IPS DF 6.9 (cell line): ENCODE measurements at regions not wholly inside any gene's neighbourhood (a gene's known extent, or its start where the extent isn't known, plus 50 kb on each side); places are given as distances from the start of the nearest gene placed in this dataset.
"Not testable (repeated sequence)": the region's sequence is repeated elsewhere in the genome, so short reads cannot be mapped to it uniquely, and the experiment has no call there.

Experiments
- DNase-seq: peaks from one replicate; pipeline ENCODE4 v3.0.0-alpha.2; 2013; ENCODE audit warnings: low read depth, low spot score
- H3K27ac ChIP-seq: one replicate; pipeline ENCODE4 v1.5.1; 2013; ENCODE audit warnings: low read length, control low read depth
- H3K27me3 ChIP-seq: 2 replicates; pipeline ENCODE4 v1.6.1; 2013; ENCODE audit warnings: mild to moderate bottlenecking, low read length; ENCODE audit not compliant: control insufficient read depth, insufficient read depth
- H3K36me3 ChIP-seq: 2 replicates; pipeline ENCODE4 v1.6.1; 2013; ENCODE audit warnings: low read length; ENCODE audit not compliant: control insufficient read depth, insufficient read depth
- H3K4me1 ChIP-seq: 2 replicates; pipeline ENCODE4 v1.6.1; 2013; ENCODE audit warnings: low read length; ENCODE audit not compliant: control insufficient read depth, insufficient read depth
- H3K4me3 ChIP-seq: 2 replicates; pipeline ENCODE4 v1.5.1; 2013; ENCODE audit warnings: mild to moderate bottlenecking, low read length
- H3K9me3 ChIP-seq: 2 replicates; pipeline ENCODE4 v1.6.1; 2013; ENCODE audit warnings: low read length, inconsistent platforms; ENCODE audit not compliant: control insufficient read depth, insufficient read depth
- whole genome bisulfite sequencing: extraction: QIAGEN DNeasy Blood & Tissue Kit; methylation state at CpG from one replicate; pipeline ENCODE4 v1.1.7; 2013; ENCODE audit warnings: mixed read lengths, missing lambda C conversion rate; ENCODE audit not compliant: insufficient read length, insufficient coverage; 5-methylcytosine and 5-hydroxymethylcytosine counted together

- H3K4me1 ChIP-seq, result no peaks in the 10 kb centered on the region
- H3K4me3 ChIP-seq, result no peak overlapping the region
- H3K36me3 ChIP-seq, result no peaks in the 10 kb centered on the region
- H3K27ac ChIP-seq, result no peak overlapping the region
- no peaks in the 10 kb centered on the region for H3K27me3 ChIP-seq
- H3K9me3 ChIP-seq, result no peaks in the 10 kb centered on the region
- no peak for DNase-seq
- WGBS, result no CpG with 5 or more reads among the region's 6 CpGs
Observed at GRCh38 chr3:145457825-145458552, 703.0 kb downstream of the PLOD2 start.

DNA sequence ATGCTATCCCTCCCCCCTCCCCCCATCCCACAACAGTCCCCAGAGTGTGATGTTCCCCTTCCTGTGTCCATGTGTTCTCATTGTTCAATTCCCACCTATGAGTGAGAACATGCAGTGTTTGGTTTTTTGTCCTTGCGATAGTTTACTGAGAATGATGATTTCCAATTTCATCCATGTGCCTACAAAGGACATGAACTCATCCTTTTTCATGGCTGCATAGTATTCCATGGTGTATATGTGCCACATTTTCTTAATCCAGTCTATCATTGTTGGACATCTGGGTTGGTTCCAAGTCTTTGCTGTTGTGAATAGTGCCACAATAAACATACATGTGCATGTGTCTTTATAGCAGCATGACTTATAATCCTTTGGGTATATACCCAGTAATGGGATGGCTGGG is 701.3 kb downstream of the PLOD2 start:
- not testable (repeated sequence) for H3K4me1 ChIP-seq, DNase-seq, H3K27me3 ChIP-seq, H3K4me3 ChIP-seq, H3K36me3 ChIP-seq, H3K9me3 ChIP-seq, H3K27ac ChIP-seq
- no CpG with 5 or more reads among the region's 1 CpG for WGBS

DNA sequence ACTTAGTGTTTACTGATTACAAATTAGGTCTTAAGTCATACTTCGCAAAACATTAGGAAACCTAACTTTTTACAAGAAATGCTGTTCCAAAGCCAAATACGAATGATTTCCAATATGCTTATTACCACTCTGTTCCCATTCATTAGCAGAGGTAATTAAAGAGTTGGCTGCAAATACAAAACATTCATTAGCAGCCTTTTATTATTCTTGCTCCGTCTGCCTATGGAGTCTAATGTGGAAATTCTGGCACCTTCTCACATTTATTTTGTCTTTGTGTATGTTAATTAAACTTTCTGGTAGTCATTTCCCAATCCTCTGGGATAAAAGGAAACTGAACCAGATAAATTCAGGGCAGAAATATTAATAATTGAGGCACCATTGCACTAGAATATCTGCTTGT is 689.0 kb downstream of the PLOD2 start:
- no peaks in the 10 kb centered on the region for H3K27me3 ChIP-seq
- no peaks in the 10 kb centered on the region for H3K36me3 ChIP-seq
- DNase-seq, result no peak
- no CpG with 5 or more reads among the region's 3 CpGs for WGBS
- no peak overlapping the region for H3K27ac ChIP-seq
- no peak overlapping the region for H3K4me3 ChIP-seq
- no peaks in the 10 kb centered on the region for H3K9me3 ChIP-seq
- H3K4me1 ChIP-seq, result no peaks in the 10 kb centered on the region

DNA sequence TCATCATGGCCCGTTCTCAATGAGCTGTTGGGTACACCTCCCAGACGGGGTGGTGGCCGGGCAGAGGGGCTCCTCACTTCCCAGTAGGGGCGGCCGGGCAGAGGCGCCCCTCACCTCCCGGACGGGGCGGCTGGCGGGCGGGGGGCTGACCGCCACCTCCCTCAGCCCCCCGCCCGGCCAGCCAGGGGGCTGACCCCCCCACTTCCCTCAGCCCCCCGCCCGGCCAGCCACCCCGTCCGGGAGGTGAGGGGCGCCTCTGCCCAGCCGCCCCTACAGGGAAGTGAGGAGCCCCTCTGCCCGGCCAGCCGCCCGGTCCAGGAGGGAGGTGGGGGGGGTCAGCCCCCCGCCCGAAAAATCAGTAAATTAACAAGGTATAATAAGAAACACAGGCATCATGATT is 678.2 kb downstream of the PLOD2 start:
- not testable (repeated sequence) for H3K4me1 ChIP-seq, H3K27ac ChIP-seq, H3K9me3 ChIP-seq, DNase-seq, H3K36me3 ChIP-seq, H3K4me3 ChIP-seq, H3K27me3 ChIP-seq
- no CpG with 5 or more reads among the region's 25 CpGs for WGBS

- no peak overlapping the region for H3K27ac ChIP-seq
- H3K27me3 ChIP-seq, result no peaks in the 10 kb centered on the region
- no CpG with 5 or more reads among the region's 3 CpGs for WGBS
- H3K4me3 ChIP-seq, result no peak overlapping the region
- DNase-seq, result no peak
- H3K9me3 ChIP-seq, result no peaks in the 10 kb centered on the region
- H3K4me1 ChIP-seq, result no peaks in the 10 kb centered on the region
- H3K36me3 ChIP-seq, result no peaks in the 10 kb centered on the region
Observed at GRCh38 chr3:145483992-145484391, 677.0 kb downstream of the PLOD2 start.

DNA sequence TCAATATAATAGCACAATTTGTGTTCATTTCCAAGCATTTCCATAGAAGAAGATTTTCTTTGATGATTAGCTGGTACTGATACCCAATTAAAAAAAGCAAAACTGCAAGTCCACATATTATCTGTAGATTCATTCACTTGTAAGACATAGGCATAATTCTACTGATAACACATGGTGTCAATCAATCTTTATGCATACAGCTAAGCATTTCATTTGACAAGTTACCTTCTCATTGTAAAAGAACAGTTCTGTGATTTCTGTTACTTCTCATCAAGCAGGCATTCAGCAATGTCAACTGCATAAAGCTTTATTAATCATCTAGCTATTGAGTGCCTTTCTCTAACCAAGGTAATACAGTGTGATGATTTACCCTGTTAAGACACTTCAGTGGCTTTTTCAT is 672.0 kb downstream of the PLOD2 start:
- DNase-seq, result no peak
- no peak overlapping the region for H3K4me3 ChIP-seq
- no peaks in the 10 kb centered on the region for H3K36me3 ChIP-seq
- H3K9me3 ChIP-seq, result no peaks in the 10 kb centered on the region
- H3K27ac ChIP-seq, result no peak overlapping the region
- peaks cover 2% of the 10 kb centered on the region; the same call in 1 of the 2 replicates for H3K4me1 ChIP-seq
- no peaks in the 10 kb centered on the region for H3K27me3 ChIP-seq

DNA sequence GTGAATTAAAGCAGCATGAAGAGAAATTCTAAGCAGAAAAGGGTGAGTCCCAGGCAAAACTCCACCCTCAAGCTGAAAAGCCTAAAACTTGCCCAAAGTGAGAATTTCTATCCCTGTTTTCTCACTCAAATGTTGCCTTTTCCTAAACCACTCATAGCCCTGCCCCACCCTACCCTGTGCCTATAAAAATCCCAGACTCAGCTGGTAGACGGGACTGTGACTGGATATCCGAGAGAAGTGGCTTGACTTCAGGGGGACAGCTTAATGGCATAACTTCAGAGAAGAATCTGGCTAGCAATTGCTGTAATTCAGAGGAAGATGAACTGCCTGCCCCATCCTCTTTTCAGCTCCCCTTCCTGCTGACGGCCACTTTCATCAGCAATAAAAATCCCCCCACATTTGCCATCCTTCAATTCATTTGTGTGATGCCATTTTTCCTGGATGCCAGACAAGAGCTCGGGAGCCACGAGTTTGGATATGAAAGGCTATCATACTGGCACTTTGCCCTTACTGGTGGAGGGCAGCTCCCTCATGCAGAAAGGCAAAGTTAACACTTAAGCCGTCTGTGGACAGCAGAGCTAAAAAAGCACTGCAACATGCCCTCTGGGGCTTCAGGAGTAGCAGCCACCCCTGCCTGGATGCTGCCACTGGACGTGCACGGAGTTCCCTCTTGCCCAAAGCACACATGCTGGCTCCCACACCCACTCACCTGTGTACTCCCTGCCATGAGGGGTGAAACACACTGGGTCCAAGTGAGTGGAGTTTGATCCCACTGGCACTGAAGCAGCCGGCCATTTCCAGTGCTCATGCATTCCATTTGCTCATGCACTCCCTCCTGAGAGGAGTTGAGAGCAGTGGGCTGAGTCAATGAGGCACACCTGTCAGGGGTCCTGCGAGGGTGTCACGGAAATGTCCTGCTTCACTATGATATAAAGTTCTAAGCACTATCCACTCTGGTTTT is 670.6 kb downstream of the PLOD2 start:
- H3K4me3 ChIP-seq, result no peak overlapping the region
- H3K27ac ChIP-seq, result no peak overlapping the region
- no peaks in the 10 kb centered on the region for H3K27me3 ChIP-seq
- H3K9me3 ChIP-seq, result no peaks in the 10 kb centered on the region
- no peak for DNase-seq
- no peaks in the 10 kb centered on the region for H3K36me3 ChIP-seq
- H3K4me1 ChIP-seq, result peaks cover 2% of the 10 kb centered on the region; the same call in 1 of the 2 replicates
- no CpG with 5 or more reads among the region's 11 CpGs for WGBS

GRCh38 chr3:145492456-145492855 is 668.5 kb downstream of the PLOD2 start:
- no peaks in the 10 kb centered on the region for H3K27me3 ChIP-seq
- no peaks in the 10 kb centered on the region for H3K9me3 ChIP-seq
- no peak overlapping the region for H3K27ac ChIP-seq
- peaks cover 2% of the 10 kb centered on the region; the same call in 1 of the 2 replicates for H3K4me1 ChIP-seq
- H3K36me3 ChIP-seq, result no peaks in the 10 kb centered on the region
- WGBS, result no CpG with 5 or more reads among the region's 2 CpGs
- no peak overlapping the region for H3K4me3 ChIP-seq
- no peak for DNase-seq

DNA sequence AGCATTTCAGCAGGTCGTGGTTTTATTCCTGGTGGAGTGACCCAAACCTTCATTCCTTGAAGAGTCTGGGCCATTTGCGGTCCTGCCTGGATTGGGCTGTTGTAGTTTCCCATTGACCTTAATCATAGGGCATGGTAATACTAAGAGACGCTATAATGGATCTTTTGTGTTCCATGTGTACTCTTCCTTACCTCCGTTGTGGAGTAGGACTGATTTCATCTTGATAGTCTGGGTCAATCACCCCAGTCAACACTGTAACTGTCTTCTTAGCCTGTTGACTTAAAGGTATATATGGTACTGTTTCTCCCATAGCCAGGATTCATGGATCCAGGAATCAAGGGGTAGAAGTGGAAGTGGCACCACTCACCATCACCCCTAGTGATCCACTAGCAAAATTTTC is 643.6 kb downstream of the PLOD2 start:
- H3K27ac ChIP-seq, H3K27me3 ChIP-seq, H3K4me3 ChIP-seq, H3K36me3 ChIP-seq, H3K9me3 ChIP-seq, H3K4me1 ChIP-seq, DNase-seq: not testable (repeated sequence)
- no CpG with 5 or more reads among the region's 4 CpGs for WGBS

DNA sequence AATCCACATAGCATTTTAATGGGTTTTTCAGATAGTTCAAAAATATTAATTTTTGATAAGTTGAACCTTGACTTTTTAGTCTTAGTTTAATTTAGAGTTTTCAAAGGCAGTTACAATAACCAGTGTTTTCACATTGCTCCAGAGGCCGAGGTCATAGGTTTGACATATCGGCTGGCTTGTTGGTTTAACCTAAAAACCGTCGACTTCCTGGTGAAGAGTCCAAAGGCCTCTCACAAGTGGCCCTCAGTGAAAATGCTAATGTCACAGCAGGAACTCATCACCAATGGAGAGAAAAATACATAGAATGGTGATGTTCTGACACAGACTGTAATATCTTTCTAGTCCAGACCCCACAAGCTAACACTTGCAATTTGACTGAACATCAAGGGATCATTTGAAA is 642.3 kb downstream of the PLOD2 start:
- Histone ChIP-seq H3K4me3 (no peak overlapping the region), H3K27me3 (no peaks in the 10 kb centered on the region), H3K4me1 (peaks cover 2% of the 10 kb centered on the region; the same call in 1 of the 2 replicates), H3K36me3 (no peaks in the 10 kb centered on the region), H3K27ac (no peak overlapping the region), H3K9me3 (no peaks in the 10 kb centered on the region)
- no peak for DNase-seq
- no CpG with 5 or more reads among the region's 4 CpGs for WGBS
